Neural cell (in vitro differentiated cells): ENCODE measurements at regions not wholly inside any gene's neighbourhood (a gene's known extent, or its start where the extent isn't known, plus 50 kb on each side); places are given as distances from the start of the nearest gene placed in this dataset.

ENCODE experiments used
- CTCF ChIP-seq: fragments of 450-650 bp; IDR thresholded peaks from 2 replicates; pipeline ENCODE4 v1.5.1; 2014; ENCODE audit warnings: antibody characterized with exemption, mild to moderate bottlenecking, moderate library complexity; ENCODE audit not compliant: poor library complexity, severe bottlenecking
- EP300 ChIP-seq: fragments of 450-650 bp; conservative IDR thresholded peaks from 2 replicates; pipeline ENCODE4 v1.6.1; 2014; ENCODE audit warnings: antibody characterized with exemption, mild to moderate bottlenecking, moderate library complexity; ENCODE audit not compliant: poor library complexity, severe bottlenecking
- EZH2 ChIP-seq: fragments of 200-600, 300-800 bp; shearing (Covaris generic), sonication (generic); IDR thresholded peaks from 2 replicates; pipeline ENCODE4 v1.6.1; 2014; ENCODE audit warnings: antibody characterized with exemption, low read length, borderline replicate concordance, mild to moderate bottlenecking; ENCODE audit not compliant: insufficient read depth, poor library complexity, severe bottlenecking
- MXI1 ChIP-seq: fragments of 450-650 bp; conservative IDR thresholded peaks from 2 replicates; pipeline ENCODE4 v1.6.1; 2014; ENCODE audit warnings: antibody characterized with exemption, mild to moderate bottlenecking; ENCODE audit not compliant: poor library complexity, severe bottlenecking
- POLR2AphosphoS5 ChIP-seq: IDR thresholded peaks from 2 replicates; pipeline ENCODE4 v1.6.1; 2012
- RAD21 ChIP-seq: fragments of 450-650 bp; conservative IDR thresholded peaks from 2 replicates; pipeline ENCODE4 v1.6.1; 2014; ENCODE audit warnings: antibody characterized with exemption, mild to moderate bottlenecking, moderate library complexity
- TAF1 ChIP-seq: IDR thresholded peaks from 2 replicates; pipeline ENCODE4 v1.6.1; 2012; ENCODE audit warnings: low read depth

GRCh38 chr9:115286411-115286810, 168.5 kb upstream of the TNC start:
- no peak for TF ChIP-seq CTCF
- TF ChIP-seq EP300, result no peak
- TF ChIP-seq TAF1, result no peak
- no peak for TF ChIP-seq EZH2
- no peak for TF ChIP-seq MXI1
- TF ChIP-seq POLR2AphosphoS5, result no peak
- TF ChIP-seq RAD21, result no peak
